ENCODE measurements at regions not wholly inside any gene's neighbourhood (a gene's known extent, or its start where the extent isn't known, plus 50 kb on each side); places are given as distances from the start of the nearest gene placed in this dataset.
"Not testable (repeated sequence)": the region's sequence is repeated elsewhere in the genome, so short reads cannot be mapped to it uniquely, and the experiment has no call there.

DNA sequence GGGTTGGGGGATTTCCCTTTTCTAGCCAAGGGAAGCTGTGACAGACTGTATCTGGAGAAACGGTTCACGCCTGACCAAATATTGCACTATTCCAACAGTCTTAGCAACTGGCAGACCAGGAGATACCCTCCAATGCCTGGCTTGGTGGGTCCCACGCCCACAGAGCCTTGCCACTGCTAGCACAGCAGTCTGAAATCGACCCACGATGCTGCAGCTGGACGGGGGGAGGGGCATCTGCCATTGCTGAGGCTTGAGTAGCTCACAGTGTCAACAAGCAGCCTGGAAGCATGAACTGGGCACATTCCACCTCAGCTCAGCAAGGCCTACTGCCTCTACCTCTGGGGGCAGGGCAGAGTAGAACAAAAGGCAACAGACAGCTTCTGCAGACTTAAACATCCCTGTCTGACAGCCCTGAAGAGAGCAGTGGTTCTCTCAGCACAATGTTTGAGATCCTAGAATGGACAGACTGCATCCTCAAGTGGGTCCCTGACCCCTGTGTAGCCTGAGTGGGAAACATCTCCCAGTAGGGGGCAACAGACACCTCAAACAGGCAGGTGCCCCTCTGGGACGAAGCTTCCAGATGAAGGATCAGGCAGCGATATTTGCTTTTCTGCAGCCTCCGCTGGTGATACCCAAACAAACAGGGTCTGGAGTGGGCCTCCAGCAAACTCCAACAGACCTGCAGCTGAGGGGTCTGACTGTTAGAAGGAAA, 89.9 kb upstream of the ECI2 start:
- no peaks in the 10 kb centered on the region for H3K27me3 ChIP-seq
- H3K36me3 ChIP-seq: no peaks in the 10 kb centered on the region
- no peaks in the 10 kb centered on the region for H3K4me1 ChIP-seq
- H3K4me3 ChIP-seq: no peak overlapping the region
- no peak for ATAC-seq
- no peak overlapping the region for H3K27ac ChIP-seq
- no peaks in the 10 kb centered on the region for H3K9me3 ChIP-seq
- no CpG with 5 or more reads among the region's 9 CpGs for WGBS, 2 donors (ENCODE audit: low coverage in 1 of 2)
- TF ChIP-seq, protein P1, sequence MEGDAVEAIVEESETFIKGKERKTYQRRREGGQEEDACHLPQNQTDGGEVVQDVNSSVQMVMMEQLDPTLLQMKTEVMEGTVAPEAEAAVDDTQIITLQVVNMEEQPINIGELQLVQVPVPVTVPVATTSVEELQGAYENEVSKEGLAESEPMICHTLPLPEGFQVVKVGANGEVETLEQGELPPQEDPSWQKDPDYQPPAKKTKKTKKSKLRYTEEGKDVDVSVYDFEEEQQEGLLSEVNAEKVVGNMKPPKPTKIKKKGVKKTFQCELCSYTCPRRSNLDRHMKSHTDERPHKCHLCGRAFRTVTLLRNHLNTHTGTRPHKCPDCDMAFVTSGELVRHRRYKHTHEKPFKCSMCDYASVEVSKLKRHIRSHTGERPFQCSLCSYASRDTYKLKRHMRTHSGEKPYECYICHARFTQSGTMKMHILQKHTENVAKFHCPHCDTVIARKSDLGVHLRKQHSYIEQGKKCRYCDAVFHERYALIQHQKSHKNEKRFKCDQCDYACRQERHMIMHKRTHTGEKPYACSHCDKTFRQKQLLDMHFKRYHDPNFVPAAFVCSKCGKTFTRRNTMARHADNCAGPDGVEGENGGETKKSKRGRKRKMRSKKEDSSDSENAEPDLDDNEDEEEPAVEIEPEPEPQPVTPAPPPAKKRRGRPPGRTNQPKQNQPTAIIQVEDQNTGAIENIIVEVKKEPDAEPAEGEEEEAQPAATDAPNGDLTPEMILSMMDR (IDR thresholded peaks at IDR 0.05): no peak
- TF ChIP-seq EP300 (IDR thresholded peaks at IDR 0.05) (no peak), POLR2A (IDR thresholded peaks at IDR 0.05) (no peak), POLR2AphosphoS5 (IDR thresholded peaks at IDR 0.05) (no peak)

DNA sequence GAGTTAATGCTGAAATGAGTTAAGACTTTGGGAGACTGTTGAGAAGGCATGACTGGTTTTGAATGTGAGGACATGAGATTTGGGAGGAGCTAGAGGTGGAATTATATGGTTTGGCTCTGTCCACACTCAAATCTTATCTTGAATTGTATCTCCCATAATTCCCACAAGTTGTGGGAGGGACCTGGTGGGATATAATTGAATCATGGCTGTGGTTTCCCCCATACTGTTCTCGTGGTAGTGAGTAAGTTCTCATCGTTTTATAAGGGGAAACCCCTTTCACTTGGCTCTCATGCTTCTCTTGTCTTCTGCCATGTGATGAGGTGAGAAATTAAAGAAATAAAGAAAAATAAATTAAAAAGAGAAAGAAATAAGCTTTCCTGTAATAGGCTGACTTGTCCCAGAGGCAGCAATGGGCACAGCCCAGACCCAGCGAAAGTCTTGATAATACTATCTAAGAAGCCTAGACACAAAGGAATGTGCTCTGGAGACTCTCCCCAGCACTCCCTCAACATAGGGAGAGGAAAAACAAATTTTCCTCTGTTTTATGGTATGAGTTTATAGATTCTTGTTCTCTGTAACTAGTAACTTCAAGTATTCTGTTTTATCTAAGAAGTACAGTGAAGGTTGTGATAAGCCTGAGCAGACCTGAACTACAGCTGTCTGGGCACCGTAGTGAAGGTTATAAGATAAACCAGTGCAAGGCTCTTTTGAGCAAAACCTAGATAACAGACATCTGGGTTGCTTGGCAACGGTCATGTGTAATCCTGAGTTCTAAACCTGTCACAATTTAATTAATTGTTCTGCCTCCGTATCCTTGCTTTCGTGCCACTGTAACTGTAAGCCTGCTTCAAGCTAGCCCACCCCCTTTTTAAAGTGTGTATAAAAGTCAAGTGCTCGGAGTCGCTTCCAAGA, 88.9 kb upstream of the ECI2 start:
- TF ChIP-seq POLR2A (IDR thresholded peaks at IDR 0.05): no peak
- TF ChIP-seq, protein P1 (IDR thresholded peaks at IDR 0.05): no peak
- TF ChIP-seq EP300 (IDR thresholded peaks at IDR 0.05): no peak
- no peak for TF ChIP-seq POLR2AphosphoS5 (IDR thresholded peaks at IDR 0.05)
- 23 to 47% methylated on average over 4 to 8 of the region's 9 CpGs for WGBS, 2 donors (ENCODE audit: low coverage in 1 of 2)
- Histone ChIP-seq H3K9me3 (no peaks in the 10 kb centered on the region), H3K4me3 (no peak overlapping the region), H3K27me3 (no peaks in the 10 kb centered on the region), H3K36me3 (no peaks in the 10 kb centered on the region), H3K27ac (no peak overlapping the region), H3K4me1 (no peaks in the 10 kb centered on the region)
- no peak for ATAC-seq

DNA sequence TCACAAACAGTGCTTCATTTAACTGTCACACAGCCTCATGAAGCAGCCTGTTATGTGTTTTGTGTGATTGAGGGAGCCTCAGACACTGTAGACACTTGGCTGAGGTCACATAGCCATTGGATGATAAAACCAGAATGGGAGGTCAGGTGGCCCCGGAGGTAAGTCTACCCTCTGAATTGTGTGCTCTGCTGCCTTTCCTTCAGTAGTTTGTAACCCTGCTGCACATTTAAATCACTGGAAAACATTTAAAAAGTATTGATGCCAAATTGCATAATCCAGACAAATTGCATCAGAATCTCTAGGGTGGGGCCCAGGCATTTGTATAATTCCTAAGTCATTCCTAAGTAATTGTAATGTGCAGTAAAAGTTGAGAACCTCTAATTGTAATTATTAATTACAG, 85.2 kb upstream of the ECI2 start:
- ATAC-seq: peak; percentile 51
- Histone ChIP-seq H3K9me3 (no peaks in the 10 kb centered on the region), H3K4me3 (no peak overlapping the region), H3K27ac (no peak overlapping the region), H3K4me1 (no peaks in the 10 kb centered on the region), H3K36me3 (no peaks in the 10 kb centered on the region), H3K27me3 (no peaks in the 10 kb centered on the region)
- TF ChIP-seq, protein P1 (IDR thresholded peaks at IDR 0.05): no peak
- TF ChIP-seq EP300 (IDR thresholded peaks at IDR 0.05) (no peak), POLR2A (IDR thresholded peaks at IDR 0.05) (no peak), POLR2AphosphoS5 (IDR thresholded peaks at IDR 0.05) (no peak)
- 50 to 75% methylated on average over 1 of the region's 1 CpG for WGBS, 2 donors (ENCODE audit: low coverage in 1 of 2)

DNA sequence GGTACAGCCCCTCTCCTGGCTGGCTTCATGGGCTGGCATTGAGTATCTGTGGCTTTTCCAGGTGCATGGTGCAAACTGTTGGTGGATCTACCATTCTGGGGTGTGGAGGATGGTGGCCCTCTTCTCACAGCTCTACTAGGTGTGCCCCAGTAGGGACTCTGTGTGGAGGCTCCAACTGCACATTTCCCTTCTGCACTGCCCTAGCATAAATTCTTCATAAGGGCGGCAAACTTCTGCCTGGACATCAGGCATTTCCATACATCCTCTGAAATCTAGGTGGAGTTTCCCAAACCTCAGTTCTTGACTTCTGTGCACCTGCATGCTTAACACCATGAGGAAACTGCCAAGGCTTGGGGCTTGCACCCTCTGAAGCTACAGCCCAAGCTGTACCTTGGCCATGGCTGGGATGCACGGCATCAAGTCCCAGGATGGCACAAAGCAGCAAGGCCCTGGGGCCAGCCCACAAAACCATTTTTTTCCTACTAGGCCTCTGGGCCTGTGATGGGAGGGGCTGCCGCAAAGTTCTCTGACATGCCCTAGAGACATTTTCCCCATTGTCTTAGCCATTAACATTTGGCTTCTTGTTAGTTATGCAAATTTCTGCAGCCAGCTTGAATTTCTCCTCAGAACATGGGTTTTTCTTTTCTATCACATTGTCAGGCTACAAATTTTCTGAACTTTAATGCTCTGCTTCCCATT, 83.4 kb upstream of the ECI2 start:
- not testable (repeated sequence) for H3K4me1 ChIP-seq, H3K27me3 ChIP-seq, ATAC-seq, H3K9me3 ChIP-seq, H3K36me3 ChIP-seq, H3K27ac ChIP-seq, H3K4me3 ChIP-seq
- WGBS, 2 donors (ENCODE audit: low coverage in 1 of 2): 100% methylated on average over 1 to 2 of the region's 3 CpGs

DNA sequence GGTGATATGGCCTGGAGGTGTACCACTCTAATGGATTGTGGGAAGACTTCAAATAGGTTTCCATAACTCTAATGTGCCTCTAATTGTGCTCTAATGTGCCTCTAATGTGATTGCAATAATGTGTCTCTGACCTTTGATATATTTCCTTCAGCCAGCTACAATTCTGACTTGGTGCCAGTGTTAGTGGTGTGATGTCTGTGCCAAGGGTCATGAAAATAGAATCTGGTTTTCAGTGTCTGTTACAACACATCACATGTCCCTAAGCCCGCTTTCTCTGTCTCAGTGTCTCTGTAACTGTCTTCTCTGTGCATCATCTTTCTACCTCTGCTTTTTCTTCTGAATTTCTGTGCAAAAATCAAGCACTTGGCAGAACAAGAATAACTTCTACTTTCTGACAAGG, 77.2 kb upstream of the ECI2 start:
- Histone ChIP-seq H3K27ac (no peak overlapping the region), H3K4me3 (no peak overlapping the region), H3K4me1 (peaks cover 0 to 7% (median 0%) of the 10 kb centered on the region in 3 donors), H3K36me3 (no peaks in the 10 kb centered on the region), H3K9me3 (peaks cover 0 to 4% (median 0%) of the 10 kb centered on the region in 3 donors), H3K27me3 (no peaks in the 10 kb centered on the region)
- no peak for ATAC-seq
- no peak for TF ChIP-seq EP300 (IDR thresholded peaks at IDR 0.05)
- TF ChIP-seq POLR2AphosphoS5 (IDR thresholded peaks at IDR 0.05): no peak
- TF ChIP-seq, protein P1 (IDR thresholded peaks at IDR 0.05): no peak
- no peak for TF ChIP-seq POLR2A (IDR thresholded peaks at IDR 0.05)
- 57 to 92% methylated on average over 1 of the region's 1 CpG for WGBS, 2 donors (ENCODE audit: low coverage in 1 of 2)

Measured in gastroesophageal sphincter (tissue), 4 donors.